Stimulated activated CD8-positive, alpha-beta memory T cell treated with anti-CD3 and anti-CD28 coated beads, Interleukin-4, amount 100 ng/mL, for 48 hours (primary cell): ENCODE measurements at regions not wholly inside any gene's neighbourhood (a gene's known extent, or its start where the extent isn't known, plus 50 kb on each side); places are given as distances from the start of the nearest gene placed in this dataset.
"Not testable (repeated sequence)": the region's sequence is repeated elsewhere in the genome, so short reads cannot be mapped to it uniquely, and the experiment has no call there.

ENCODE experiments used
- DNase-seq: peaks from one replicate; pipeline ENCODE4 v3.0.0-alpha.2; 2020

GRCh38 chr6:99219788-99220187 is 129.7 kb downstream of the FAXC start:
- DNase-seq: peak; percentile 25

- no peak for DNase-seq
These were observed 132.5 kb downstream of the FAXC start for GRCh38 chr6:99216959-99217358.

GRCh38 chr6:99195986-99196655 is 153.4 kb downstream of the FAXC start:
- no peak for DNase-seq

GRCh38 chr6:99192561-99192960 is 156.9 kb downstream of the FAXC start:
- DNase-seq: no peak

- peak; percentile 34 for DNase-seq
These were observed 159.4 kb downstream of the FAXC start for GRCh38 chr6:99189823-99190721.

GRCh38 chr6:99187429-99187828 is 162.0 kb downstream of the FAXC start:
- DNase-seq: no peak

GRCh38 chr6:99186417-99186816 is 163.1 kb downstream of the FAXC start:
- no peak for DNase-seq

- no peak for DNase-seq
These were observed 163.9 kb downstream of the FAXC start for GRCh38 chr6:99185525-99185924.

- DNase-seq: no peak
These were observed 164.8 kb downstream of the FAXC start for GRCh38 chr6:99184696-99185095.

GRCh38 chr6:99183066-99183465 is 166.4 kb downstream of the FAXC start:
- no peak for DNase-seq

GRCh38 chr6:99181174-99181573 is 168.3 kb downstream of the FAXC start:
- DNase-seq: no peak

GRCh38 chr6:99178168-99178567 is 171.3 kb downstream of the FAXC start:
- no peak for DNase-seq

GRCh38 chr6:99177736-99178135 is 171.7 kb downstream of the FAXC start:
- no peak for DNase-seq

- DNase-seq: no peak
These were observed 183.6 kb downstream of the FAXC start for GRCh38 chr6:99165838-99166237.

GRCh38 chr6:99152347-99152643 is 197.2 kb downstream of the FAXC start:
- no peak for DNase-seq

GRCh38 chr6:99151634-99152346 is 197.7 kb downstream of the FAXC start:
- DNase-seq: peak; percentile 73

GRCh38 chr6:99148761-99149160 is 200.7 kb downstream of the FAXC start:
- DNase-seq: no peak

GRCh38 chr6:99148111-99148510 is 200.4 kb upstream of the FBXL4 start:
- no peak for DNase-seq

GRCh38 chr6:99147206-99147605 is 199.5 kb upstream of the FBXL4 start:
- DNase-seq: no peak

GRCh38 chr6:99146711-99147110 is 199.0 kb upstream of the FBXL4 start:
- no peak for DNase-seq

- no peak for DNase-seq
These were observed 198.0 kb upstream of the FBXL4 start for GRCh38 chr6:99145738-99146137.

GRCh38 chr6:99143108-99143861 is 195.5 kb upstream of the FBXL4 start:
- no peak for DNase-seq

GRCh38 chr6:99141906-99142305 is 194.2 kb upstream of the FBXL4 start:
- not testable (repeated sequence) for DNase-seq
